NCI-H82 treated with DMSO at 0.1 percent for 48 hours (cell line): ENCODE measurements at regions not wholly inside any gene's neighbourhood (a gene's known extent, or its start where the extent isn't known, plus 50 kb on each side); places are given as distances from the start of the nearest gene placed in this dataset.

Experiments used
- DNase-seq: peaks from one replicate; lab custom pipeline; 2025; ENCODE audit not compliant: unreplicated experiment; lab: John Stamatoyannopoulos, UW

DNA sequence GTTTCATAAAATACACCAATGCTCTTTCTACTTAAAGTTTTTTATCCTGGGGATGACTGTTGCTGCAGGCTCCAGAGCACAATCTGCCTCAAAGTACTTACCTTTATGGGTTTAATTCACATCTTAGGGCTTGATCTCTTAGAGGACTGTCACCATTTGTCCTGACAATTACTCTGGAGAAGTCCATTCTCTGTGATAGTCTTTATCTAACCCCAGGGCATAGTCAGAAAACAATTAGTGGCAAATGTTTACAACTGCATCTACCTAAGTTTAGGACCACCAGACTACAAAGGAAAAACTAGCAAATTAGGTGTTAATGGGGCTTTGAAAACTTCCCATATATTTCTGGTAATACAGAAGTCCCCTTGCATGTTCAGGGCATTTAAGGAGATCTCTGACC lies 973.5 kb downstream of the JRKL start:
- no peak for DNase-seq

GRCh38 chr11:97364047-97364446 lies 974.2 kb downstream of the JRKL start:
- DNase-seq = no peak

DNA sequence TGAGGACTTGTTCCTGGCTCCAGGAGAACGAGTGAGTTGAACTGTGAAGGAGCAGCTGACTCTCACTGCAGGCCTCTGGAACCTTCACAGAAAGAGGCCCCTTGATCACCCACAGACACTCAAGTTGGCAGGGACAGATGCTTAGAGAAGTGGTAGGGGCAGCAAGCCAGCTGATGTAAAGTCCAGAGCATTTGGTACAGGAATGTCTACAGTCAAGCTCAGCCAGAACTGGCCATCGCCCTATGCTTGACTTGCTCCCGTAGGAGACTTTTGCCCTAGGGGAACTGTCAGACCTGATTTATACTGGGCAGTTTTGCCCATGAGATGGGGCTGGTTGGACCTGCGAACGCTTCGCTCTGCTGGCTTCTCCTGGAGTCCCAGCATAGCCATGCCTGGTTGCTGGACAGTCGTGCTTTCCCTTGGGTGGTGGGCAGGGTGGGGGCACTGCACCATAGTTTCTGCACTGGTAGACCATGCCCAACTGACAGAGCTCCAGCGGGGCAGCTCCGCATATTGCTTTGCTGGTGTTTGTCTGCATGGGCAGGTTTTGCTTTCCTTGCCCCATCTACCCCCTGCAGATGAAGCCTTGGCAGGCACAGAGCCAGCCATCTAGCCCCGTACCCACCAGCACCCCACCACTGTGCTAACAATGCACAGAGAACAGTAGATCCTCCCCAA lies 977.7 kb downstream of the JRKL start:
- DNase-seq = no peak

DNA sequence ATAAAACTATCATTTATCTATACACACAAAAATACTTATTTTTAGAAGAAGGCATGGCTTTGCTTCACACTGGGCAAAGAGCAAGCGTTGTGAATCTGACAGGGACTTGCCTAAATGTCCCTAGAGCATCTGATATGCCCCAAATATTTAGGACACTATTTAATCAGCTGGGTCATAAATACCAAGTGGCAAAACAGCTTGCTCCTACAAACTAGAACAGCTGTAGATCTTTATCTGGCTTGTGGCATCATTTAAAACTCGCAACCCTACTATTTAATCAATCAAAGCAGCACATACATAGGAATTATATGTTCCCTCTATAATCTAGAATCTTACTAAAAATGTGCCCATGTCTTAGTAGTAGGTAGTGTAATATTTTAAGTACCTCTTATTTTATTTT lies 999.5 kb downstream of the JRKL start:
- DNase-seq = no peak

DNA sequence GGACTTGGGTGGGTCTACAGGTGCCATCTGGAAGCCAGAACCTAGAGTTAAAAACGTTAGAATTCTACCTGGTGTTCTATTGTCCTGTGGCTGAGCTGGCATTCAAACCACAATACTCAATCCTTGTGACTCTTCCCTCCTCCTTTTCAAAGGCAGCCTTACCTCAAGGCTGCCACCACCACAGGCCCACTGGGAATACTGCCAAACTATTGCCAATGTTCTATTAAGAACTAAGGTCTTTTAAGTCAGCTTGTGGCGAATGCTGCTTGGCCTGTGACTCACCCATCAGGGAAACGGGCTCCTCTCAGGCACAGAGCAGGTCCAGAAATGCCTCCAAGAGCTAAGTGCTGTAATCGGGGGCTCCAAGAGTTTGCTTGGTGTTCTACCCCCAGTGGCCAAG lies 1008.4 kb downstream of the JRKL start:
- DNase-seq = no peak

DNA sequence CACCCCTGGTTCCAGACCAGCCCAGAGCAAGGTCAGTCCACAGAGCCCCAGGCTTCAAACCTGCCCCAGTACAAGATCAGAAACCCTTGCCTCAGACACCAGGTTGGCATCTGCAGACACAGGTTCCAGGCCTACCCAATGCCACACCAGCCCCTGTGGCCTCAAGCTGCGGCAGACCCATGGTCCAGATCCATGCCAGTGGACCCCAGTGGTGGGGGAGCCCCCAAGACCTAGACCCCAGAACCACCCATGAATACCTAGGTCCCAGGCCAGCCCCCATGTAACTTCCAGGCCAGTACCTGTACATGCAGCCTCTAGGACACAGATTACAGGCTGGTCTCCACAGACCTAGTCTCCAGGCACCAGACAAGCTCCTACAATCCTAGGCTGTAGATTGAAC lies 1019.3 kb downstream of the JRKL start:
- no peak for DNase-seq

DNA sequence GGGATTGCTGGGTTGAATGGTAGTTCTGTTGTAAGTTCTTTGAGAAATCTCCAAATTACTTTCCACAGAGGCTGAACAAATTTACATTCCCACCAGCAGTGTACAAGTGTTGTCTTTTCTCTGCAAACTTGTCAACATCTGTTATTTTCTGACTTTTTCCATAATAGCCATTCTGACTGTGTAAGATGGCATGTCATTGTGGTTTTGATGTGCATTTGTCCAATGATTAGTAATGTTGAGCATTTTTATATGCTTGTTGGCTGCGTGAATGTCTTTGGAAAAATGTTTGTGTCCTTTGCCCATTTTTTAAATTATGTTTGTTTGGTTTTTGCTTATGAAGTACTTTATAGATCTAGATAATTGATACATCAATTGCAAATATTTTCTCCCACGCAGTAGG lies 1025.0 kb downstream of the JRKL start:
- DNase-seq = no peak

GRCh38 chr11:97419729-97420128 lies 1029.9 kb downstream of the JRKL start:
- DNase-seq = no peak

DNA sequence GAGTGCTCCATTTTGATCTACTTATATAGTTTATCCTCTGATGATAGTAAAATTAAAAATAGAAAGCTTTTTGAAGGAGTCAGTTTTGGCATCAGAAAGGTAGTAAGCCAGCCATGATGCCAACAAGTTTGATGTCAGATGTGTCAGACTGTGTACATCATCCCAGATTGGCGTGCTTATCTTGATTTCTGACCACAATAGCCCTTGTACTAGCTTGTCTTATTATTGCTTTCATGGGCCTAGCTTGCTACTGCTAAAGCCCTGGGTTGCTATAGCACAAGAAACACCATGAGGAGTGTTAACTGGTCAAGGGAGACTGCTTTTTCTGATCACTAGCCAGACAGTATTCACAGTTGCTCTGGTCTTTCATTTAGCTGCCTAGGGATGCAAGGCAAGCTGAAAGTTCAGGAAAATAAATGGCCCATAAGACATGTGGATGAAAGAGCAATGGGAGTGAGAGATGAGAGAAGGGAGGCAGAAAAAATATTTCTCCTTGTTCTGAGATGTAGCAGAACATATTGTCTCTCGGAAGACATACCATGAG lies 1038.5 kb downstream of the JRKL start:
- DNase-seq = no peak

DNA sequence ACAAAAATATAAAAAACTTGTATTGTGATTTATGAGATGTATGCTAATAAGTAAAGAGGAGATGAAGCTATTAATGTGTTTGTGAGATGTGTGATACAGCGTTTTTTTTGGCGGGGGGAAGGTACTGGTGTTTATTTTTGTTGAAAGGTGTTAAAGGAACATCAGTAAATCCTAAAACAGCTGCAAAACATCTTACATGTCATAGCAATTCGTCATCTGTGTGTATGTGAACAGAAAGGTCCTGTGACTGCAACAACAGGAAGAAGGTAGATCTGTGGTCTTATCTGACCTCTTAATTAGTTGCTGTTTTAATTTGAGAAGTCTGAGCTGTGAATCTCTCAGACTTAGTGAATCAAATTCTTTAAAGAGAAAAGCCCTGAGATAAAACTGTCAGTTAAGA lies 1041.1 kb downstream of the JRKL start:
- peak; percentile 7 for DNase-seq

DNA sequence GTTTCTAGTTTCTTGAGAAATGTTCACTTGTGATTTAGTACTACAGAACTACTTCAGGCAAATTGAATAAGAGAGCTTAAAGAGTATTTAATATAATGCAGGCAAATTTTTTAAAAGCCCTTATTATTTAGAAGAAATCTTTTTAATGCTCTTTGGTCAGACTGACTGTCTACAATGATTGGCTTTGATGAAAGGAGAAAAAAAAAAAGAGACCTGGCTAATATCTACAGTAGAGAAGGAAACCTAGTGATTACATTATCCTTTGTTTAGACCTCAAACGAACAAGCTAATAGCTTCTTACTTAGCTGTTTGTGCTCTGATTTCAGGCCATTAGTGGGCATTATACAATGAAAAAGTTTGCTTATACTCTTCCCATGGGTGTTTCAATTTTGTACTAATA lies 1043.1 kb downstream of the JRKL start:
- no peak for DNase-seq

DNA sequence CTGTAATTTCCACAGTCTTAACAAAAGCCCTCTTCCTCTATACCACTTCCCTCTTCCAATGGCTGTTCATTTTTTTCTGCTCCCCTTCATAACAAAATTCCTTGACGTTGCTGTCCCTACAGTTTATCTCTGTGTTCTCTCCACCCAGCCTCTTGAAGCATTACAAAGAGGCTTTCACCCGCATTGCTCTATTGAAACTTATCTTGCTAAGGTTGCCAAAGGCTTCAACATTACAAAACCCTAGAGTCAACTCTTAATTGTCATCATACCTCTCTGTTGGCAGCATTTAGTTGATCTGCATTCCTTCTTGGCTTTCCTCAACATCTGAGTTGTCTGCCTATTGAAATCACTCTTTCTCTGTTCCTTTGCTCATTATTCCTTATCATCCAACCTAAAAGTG lies 1055.7 kb downstream of the JRKL start:
- DNase-seq = no peak

- peak; percentile 4 for DNase-seq
Observed at GRCh38 chr11:97451441-97451840, 1061.6 kb downstream of the JRKL start.

- no peak for DNase-seq
Observed at GRCh38 chr11:97454988-97455387, 1065.2 kb downstream of the JRKL start.

- no peak for DNase-seq
Observed at GRCh38 chr11:97460091-97460490, 1070.3 kb downstream of the JRKL start.

DNA sequence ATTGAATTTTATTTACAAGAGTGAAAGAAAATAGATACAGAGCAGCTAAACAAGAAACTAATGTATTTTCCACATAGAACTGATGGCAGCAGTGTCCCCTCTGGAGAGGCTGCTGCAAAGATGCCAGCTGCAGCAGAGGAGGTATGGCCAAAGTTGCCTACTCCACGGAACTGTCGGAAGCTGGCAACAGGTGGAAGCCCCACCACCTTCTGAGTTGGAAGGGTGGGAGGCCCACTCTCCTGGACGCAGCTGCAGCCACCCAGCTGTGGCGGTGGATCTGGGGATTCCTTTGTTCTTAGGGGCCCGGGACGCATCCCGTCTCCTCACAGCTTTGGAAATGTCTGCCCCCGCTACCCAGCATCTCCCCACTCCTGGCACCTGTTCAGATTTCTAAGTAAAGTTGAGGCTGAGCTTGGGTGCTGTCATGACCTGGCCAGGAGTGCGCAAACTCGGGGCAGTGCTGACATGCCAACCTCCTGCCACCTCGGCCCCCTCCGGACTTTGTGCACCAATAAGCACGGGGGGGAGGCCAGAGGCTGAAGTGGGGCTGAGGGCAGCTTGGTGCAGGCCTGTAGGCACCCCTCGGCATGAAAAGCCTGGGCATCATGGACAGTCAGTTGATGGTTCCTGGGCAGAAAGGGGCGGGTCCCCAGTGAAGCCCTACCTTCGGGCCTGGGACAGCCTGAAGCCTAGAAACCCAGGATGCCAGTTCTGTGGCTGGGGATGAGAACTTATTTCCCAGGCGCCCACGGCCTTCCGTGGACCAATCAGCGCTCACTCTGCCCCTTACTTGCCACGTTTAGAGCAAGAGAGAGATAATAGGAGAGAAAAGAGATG lies 1071.4 kb downstream of the JRKL start:
- no peak for DNase-seq

- DNase-seq = no peak
Observed at GRCh38 chr11:97461934-97462333, 1072.1 kb downstream of the JRKL start.

GRCh38 chr11:97463891-97464290 lies 1074.1 kb downstream of the JRKL start:
- no peak for DNase-seq

- DNase-seq = no peak
Observed at GRCh38 chr11:97471480-97471879, 1081.7 kb downstream of the JRKL start.

DNA sequence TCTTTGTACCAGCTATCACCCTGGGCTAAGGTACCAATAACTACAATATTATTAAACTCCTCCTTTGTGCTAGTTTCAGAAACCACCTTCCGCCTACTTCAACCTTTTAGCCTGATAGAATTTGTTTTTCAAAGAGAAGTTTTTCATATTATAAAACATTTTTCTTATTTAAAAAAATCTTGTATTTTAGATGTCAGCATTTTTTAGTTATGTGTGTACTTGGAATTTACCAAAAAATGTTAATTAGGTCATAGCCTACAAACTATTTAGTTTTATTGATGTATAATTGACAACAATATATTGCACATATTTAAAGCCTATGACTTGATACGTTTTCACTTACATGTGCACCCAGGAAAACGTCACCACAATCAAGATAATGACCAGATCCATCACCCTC lies 1097.6 kb downstream of the JRKL start:
- no peak for DNase-seq

DNA sequence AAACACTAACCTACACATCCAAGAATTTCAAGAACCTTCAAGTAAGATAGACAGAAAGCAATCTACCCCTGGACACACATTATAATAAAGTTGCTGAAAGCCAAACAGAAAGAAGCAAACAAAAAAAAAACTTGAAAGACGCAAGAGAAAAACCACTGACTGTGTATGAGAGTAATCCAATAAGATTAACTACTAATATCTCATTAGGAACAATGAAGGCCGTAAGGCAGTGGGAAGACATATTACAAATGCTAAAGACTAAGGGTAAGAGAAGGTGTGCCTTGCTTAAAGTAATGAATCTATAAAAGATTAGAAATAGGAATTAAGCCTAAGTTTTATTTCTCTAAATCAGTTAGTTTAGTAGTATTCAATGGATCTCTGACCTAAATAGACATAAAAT lies 1109.1 kb downstream of the JRKL start:
- no peak for DNase-seq

GRCh38 chr11:97502201-97502600 lies 1112.4 kb downstream of the JRKL start:
- DNase-seq = no peak
